HCT116 (cell line): ENCODE measurements at regions not wholly inside any gene's neighbourhood (a gene's known extent, or its start where the extent isn't known, plus 50 kb on each side); places are given as distances from the start of the nearest gene placed in this dataset.

Experiments
- ATAC-seq: fragments of 200-7000 bp; cut with Tn5 transposase; 2 replicates; pipeline ENCODE4 v1.9.1; 2020; ENCODE audit warnings: mild to moderate bottlenecking, moderate library complexity
- BruUV-seq: library from RNA; stranded (reverse); fragments of 400-500 nt; replicated peaks from 2 replicates; lab custom pipeline; 2021; lab: Mats Ljungman, UMichigan
- CTCF ChIA-PET: fragments of 300-600 bp; sonication (Branson Sonifier 250); formaldehyde crosslinking; loops from one replicate; lab custom pipeline; 2021; ENCODE audit warnings: antibody characterized with exemption; lab: Charles Lee
- POLR2A ChIA-PET: fragments of 300-600, 350-600 bp; sonication (Branson Sonifier 250); formaldehyde crosslinking; loops from one replicate; lab custom pipeline; 2021; ENCODE audit warnings: antibody characterized with exemption; lab: Charles Lee
- RAD21 ChIA-PET, 2 experiments: fragments of 300-600 bp; sonication (Branson Sonifier 250); formaldehyde crosslinking; loops; one replicate each; lab custom pipeline; 2023; ENCODE audit warnings: low total read pairs in 2 of 2; ENCODE audit not compliant: uncharacterized antibody in 2 of 2, unreplicated experiment in 2 of 2, low non-redundant PET in 1 of 2; lab: Charles Lee
- DNase-seq: peaks from one replicate; pipeline ENCODE4 v3.0.0-alpha.2; 2010; ENCODE audit warnings: low read depth, low spot score
- H2AFZ ChIP-seq: fragments of 200-600 bp; shearing (Covaris generic), sonication (generic); 2 replicates; pipeline ENCODE4 v1.6.1; 2017; ENCODE audit warnings: low read depth, mixed run types, mixed read lengths, antibody characterized with exemption, low read length; ENCODE audit not compliant: poor library complexity, severe bottlenecking
- H3K27ac ChIP-seq: 2 replicates; pipeline ENCODE4 v1.5.1; 2012; ENCODE audit warnings: low read depth, low read length
- H3K27me3 ChIP-seq: fragments of 200-600 bp; sonication (generic); 2 replicates; pipeline ENCODE4 v1.6.1; 2016; ENCODE audit warnings: mixed run types, low read length, mixed read lengths; ENCODE audit not compliant: insufficient read depth
- H3K36me3 ChIP-seq, 2 experiments: fragments of 200-500 bp in 1 of 2; fragments of 200-600 bp in 1 of 2; sonication (Bioruptor generic) in 1 of 2; sonication (generic) in 1 of 2; 2 replicates each; pipeline versions ENCODE4 v1.5.1 to v1.6.1; 2014 to 2016; ENCODE audit warnings: low read length in 2 of 2, inconsistent platforms in 1 of 2, mixed read lengths in 1 of 2, mixed run types in 1 of 2; ENCODE audit not compliant: insufficient read depth in 2 of 2, control insufficient read depth in 1 of 2
- H3K4me1 ChIP-seq, 2 experiments: fragments of 200-600 bp in 1 of 2; sonication (generic) in 1 of 2; 2 replicates each; pipeline versions ENCODE4 v1.5.1 to v1.6.1; 2012 to 2017; ENCODE audit warnings: low read length in 2 of 2, inconsistent platforms in 1 of 2, mild to moderate bottlenecking in 1 of 2, mixed read lengths in 1 of 2, mixed run types in 1 of 2, moderate library complexity in 1 of 2; ENCODE audit not compliant: insufficient read depth in 2 of 2, control insufficient read depth in 1 of 2
- H3K4me2 ChIP-seq: fragments of 200-600 bp; sonication (generic); 2 replicates; pipeline ENCODE4 v1.6.1; 2017; ENCODE audit warnings: mixed run types, low read length, mixed read lengths
- H3K4me3 ChIP-seq, 2 experiments: fragments of 200-600 bp in 1 of 2; sonication (generic) in 1 of 2; replicated peaks in 1 of 2; 2 replicates each; pipeline ENCODE4 v1.5.1; 2011 to 2016; ENCODE audit warnings: low read length in 2 of 2, control low read depth in 1 of 2, low read depth in 1 of 2, mild to moderate bottlenecking in 1 of 2, mixed read lengths in 1 of 2, mixed run types in 1 of 2
- H3K79me2 ChIP-seq: fragments of 200-600 bp; sonication (generic); 2 replicates; pipeline ENCODE4 v1.6.1; 2017; ENCODE audit warnings: mild to moderate bottlenecking, mixed run types, low read length, moderate library complexity, mixed read lengths; ENCODE audit not compliant: insufficient read depth
- H3K9ac ChIP-seq: fragments of 200-600 bp; sonication (generic); 2 replicates; pipeline ENCODE4 v1.6.1; 2016; ENCODE audit warnings: low read length, mixed read lengths
- H3K9me2 ChIP-seq: fragments of 200-600 bp; sonication (generic), shearing (Covaris generic); 2 replicates; pipeline ENCODE4 v1.6.1; 2017; ENCODE audit warnings: mixed run types, mild to moderate bottlenecking, moderate library complexity; ENCODE audit not compliant: insufficient read depth
- H3K9me3 ChIP-seq, 2 experiments: fragments of 200-500 bp in 1 of 2; fragments of 200-600 bp in 1 of 2; sonication (Bioruptor generic) in 1 of 2; sonication (generic) in 1 of 2; 2 replicates each; pipeline ENCODE4 v1.6.1; 2014 to 2017; ENCODE audit warnings: low read length in 2 of 2, mixed read lengths in 2 of 2, inconsistent platforms in 1 of 2, low read depth in 1 of 2, mild to moderate bottlenecking in 1 of 2, mixed run types in 1 of 2, moderate library complexity in 1 of 2; ENCODE audit not compliant: control insufficient read depth in 1 of 2, insufficient read depth in 1 of 2
- H4K20me1 ChIP-seq: fragments of 200-600 bp; sonication (generic), shearing (Covaris generic); 2 replicates; pipeline ENCODE4 v1.6.1; 2017; ENCODE audit warnings: mixed run types, mild to moderate bottlenecking, moderate library complexity; ENCODE audit not compliant: insufficient read depth
- ATF3 ChIP-seq: IDR thresholded peaks from 2 replicates; pipeline ENCODE4 v1.6.1; 2012
- CEBPB ChIP-seq: IDR thresholded peaks from 2 replicates; pipeline ENCODE4 v1.6.1; 2012; ENCODE audit warnings: low read depth
- ELF1 ChIP-seq: IDR thresholded peaks from 2 replicates; pipeline ENCODE4 v1.6.1; 2012; ENCODE audit warnings: low read depth, borderline replicate concordance
- EZH2phosphoT487 ChIP-seq: fragments of 200-600 bp; IDR thresholded peaks from 2 replicates; pipeline ENCODE4 v1.6.1; 2018; ENCODE audit warnings: antibody characterized with exemption, borderline replicate concordance
- JUND ChIP-seq: IDR thresholded peaks from 2 replicates; pipeline ENCODE4 v1.6.1; 2012
- POLR2AphosphoS5 ChIP-seq: IDR thresholded peaks from 2 replicates; pipeline ENCODE4 v1.6.1; 2011; ENCODE audit warnings: mild to moderate bottlenecking, low read depth, low read length, moderate library complexity
- RAD21 ChIP-seq: IDR thresholded peaks from 2 replicates; pipeline ENCODE4 v1.6.1; 2012; ENCODE audit warnings: low read depth, mild to moderate bottlenecking
- SIN3A ChIP-seq: IDR thresholded peaks from 2 replicates; pipeline ENCODE4 v1.6.1; 2012; ENCODE audit warnings: low read depth
- intact Hi-C: fragments of 100-400 bp; cut with micrococcal nuclease; formaldehyde crosslinking; loops from 2 replicates; pipeline ENCODE4 v1.10.0; 2022
- TF ChIP-seq, protein P1 (sequence below): IDR thresholded peaks from 2 replicates; pipeline ENCODE4 v1.6.1; 2012; ENCODE audit warnings: low read depth

DNA sequence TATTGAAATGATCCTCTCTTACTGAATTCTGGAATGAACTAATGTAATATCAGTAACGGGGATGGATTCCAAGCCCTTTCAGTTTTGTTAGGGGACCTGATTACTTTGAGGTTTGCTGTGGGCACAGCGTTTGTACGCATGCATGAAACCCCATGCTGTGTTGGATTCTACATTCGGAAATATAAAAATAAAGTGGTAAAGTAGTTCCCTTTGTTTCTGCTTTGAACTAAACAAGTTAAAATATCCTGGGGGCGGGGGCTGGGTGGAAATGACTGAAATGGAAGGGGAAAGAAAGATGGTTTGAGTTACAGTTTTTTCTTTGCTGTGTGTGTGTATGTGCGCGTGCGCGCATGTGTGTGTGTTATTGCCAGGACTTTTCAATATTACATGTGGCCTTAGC is 196.5 kb upstream of the OPRM1 start (continued):
- TF ChIP-seq, protein P1, sequence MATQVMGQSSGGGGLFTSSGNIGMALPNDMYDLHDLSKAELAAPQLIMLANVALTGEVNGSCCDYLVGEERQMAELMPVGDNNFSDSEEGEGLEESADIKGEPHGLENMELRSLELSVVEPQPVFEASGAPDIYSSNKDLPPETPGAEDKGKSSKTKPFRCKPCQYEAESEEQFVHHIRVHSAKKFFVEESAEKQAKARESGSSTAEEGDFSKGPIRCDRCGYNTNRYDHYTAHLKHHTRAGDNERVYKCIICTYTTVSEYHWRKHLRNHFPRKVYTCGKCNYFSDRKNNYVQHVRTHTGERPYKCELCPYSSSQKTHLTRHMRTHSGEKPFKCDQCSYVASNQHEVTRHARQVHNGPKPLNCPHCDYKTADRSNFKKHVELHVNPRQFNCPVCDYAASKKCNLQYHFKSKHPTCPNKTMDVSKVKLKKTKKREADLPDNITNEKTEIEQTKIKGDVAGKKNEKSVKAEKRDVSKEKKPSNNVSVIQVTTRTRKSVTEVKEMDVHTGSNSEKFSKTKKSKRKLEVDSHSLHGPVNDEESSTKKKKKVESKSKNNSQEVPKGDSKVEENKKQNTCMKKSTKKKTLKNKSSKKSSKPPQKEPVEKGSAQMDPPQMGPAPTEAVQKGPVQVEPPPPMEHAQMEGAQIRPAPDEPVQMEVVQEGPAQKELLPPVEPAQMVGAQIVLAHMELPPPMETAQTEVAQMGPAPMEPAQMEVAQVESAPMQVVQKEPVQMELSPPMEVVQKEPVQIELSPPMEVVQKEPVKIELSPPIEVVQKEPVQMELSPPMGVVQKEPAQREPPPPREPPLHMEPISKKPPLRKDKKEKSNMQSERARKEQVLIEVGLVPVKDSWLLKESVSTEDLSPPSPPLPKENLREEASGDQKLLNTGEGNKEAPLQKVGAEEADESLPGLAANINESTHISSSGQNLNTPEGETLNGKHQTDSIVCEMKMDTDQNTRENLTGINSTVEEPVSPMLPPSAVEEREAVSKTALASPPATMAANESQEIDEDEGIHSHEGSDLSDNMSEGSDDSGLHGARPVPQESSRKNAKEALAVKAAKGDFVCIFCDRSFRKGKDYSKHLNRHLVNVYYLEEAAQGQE = no peak
- TF ChIP-seq RAD21 (no peak), ELF1 (no peak), EZH2phosphoT487 (no peak), JUND (no peak), ATF3 (no peak)
- TF ChIP-seq, all 23 proteins: peak for 0

DNA sequence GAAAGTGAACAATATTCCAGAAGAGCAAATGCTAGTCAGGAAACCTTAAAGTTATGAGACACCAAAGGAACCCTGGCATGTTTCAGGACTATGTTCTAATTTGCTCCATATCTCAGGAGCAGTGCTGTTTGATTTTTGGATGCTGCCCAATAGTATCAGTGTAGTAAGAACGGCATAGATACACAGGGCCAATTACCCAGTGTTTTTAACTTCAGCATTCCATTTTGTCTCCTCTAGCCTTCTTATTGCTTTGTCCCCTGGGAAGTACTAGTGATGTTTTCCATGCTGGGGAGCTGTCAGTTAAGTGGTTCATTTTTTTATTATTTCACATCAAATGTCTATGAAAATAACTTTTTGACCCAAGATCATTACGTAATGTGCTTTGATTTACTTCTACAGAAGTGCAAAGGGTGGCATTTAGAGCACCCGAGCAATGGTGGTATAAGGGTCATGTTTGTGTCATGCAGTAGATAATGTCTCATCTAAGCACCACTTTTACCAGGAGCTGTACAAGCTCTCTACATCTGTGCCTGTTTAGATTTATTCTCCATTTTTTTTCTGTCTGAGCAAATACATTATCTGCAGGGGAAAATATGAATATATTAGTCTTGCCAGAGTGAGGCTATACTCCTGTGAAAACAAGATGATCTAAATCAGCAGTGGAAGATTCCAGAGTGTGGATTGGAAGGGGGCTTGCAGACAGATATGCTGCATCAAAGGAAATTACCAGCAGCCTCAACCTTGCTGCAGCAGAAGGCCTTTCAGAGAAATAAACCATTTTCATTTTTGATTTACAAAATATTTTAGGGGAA is 198.8 kb upstream of the OPRM1 start:
- Histone ChIP-seq H3K4me2 (no peak overlapping the region), H2AFZ (no peak overlapping the region), H3K36me3 (no peaks in the 10 kb centered on the region), H3K9me3 (no peaks in the 10 kb centered on the region), H3K27me3 (peaks cover 19% of the 10 kb centered on the region; the same call in 1 of the 2 replicates), H3K9me2 (no peaks in the 10 kb centered on the region), H3K4me1 (no peaks in the 10 kb centered on the region), H3K79me2 (no peaks in the 10 kb centered on the region), H3K4me3 (no peak overlapping the region), H4K20me1 (no peaks in the 10 kb centered on the region), H3K9ac (no peak overlapping the region), H3K27ac (no peak overlapping the region)
- CTCF ChIA-PET = no interaction called here
- RAD21 ChIA-PET = no interaction called here
- intact Hi-C loops = no loop called here
- TF ChIP-seq POLR2AphosphoS5 (no peak), ELF1 (no peak), SIN3A (no peak), CEBPB (no peak)
- TF ChIP-seq, protein P1 = no peak
- POLR2A ChIA-PET = no interaction called here
- DNase-seq (no peak), ATAC-seq (no peak)
- BruUV-seq = no TSS peak
